ENCODE measurements at regions not wholly inside any gene's neighbourhood (a gene's known extent, or its start where the extent isn't known, plus 50 kb on each side); places are given as distances from the start of the nearest gene placed in this dataset.

DNA sequence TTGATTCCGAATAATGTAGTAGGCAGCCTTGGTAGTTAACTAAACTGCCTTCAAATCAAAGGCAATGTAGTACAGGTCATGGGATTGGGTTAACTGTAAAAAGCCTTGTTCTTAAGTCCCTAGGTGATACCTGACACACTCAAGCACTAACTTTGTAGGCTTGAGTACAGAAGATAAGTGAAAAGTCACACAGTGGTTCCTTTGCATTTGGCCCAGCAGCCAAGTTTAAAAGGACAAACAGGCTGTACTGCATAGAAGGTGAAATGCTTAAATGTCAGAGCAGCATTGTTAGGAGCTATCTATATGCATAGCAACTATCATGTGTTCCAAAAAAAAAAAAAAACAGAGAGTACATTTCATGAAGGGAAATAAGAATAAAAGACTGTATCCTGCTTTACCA is 178.4 kb downstream of the ATOH1 start:
- DNase-seq (ENCODE audit: insufficient read length, low spot score) (no peak), FAIRE-seq (no peak)
- TF ChIP-seq, protein P1, sequence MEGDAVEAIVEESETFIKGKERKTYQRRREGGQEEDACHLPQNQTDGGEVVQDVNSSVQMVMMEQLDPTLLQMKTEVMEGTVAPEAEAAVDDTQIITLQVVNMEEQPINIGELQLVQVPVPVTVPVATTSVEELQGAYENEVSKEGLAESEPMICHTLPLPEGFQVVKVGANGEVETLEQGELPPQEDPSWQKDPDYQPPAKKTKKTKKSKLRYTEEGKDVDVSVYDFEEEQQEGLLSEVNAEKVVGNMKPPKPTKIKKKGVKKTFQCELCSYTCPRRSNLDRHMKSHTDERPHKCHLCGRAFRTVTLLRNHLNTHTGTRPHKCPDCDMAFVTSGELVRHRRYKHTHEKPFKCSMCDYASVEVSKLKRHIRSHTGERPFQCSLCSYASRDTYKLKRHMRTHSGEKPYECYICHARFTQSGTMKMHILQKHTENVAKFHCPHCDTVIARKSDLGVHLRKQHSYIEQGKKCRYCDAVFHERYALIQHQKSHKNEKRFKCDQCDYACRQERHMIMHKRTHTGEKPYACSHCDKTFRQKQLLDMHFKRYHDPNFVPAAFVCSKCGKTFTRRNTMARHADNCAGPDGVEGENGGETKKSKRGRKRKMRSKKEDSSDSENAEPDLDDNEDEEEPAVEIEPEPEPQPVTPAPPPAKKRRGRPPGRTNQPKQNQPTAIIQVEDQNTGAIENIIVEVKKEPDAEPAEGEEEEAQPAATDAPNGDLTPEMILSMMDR (IDR thresholded peaks at IDR 0.05; ENCODE audit: insufficient read depth, missing control alignments): no peak

GRCh38 chr4:94011190-94011589 is 182.6 kb downstream of the ATOH1 start:
- DNase-seq (ENCODE audit: insufficient read length, low spot score): no peak
- no peak for FAIRE-seq

DNA sequence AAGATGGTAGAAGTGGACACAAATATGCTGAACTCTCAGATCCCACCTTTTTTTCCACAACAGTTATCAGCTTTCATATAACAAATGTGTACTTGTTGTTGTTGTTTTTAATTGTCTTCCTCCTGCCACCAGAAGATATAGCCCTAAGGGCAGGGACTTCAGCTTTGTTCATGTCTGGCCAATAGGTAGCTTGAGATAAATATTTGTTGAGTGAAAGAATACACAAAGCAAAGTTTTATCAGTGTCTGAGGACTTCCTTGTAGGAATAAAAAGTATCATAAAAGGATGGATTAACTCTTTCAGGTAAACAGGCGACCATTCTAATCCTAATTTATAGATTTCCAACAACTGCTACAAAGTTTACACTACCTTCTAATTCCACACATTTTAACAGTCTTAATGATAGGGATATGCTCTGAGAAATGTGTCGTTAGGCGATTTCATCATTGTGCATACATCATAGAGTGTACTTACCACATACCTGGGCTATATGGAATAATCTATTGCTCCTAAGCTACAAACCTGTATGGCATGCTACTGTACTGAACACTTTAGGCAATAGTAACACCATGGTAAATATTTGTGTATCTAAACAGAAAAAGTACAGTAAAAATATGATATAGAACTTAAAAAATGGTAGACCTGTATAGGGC is 186.1 kb downstream of the ATOH1 start:
- FAIRE-seq: no peak
- no peak for DNase-seq (ENCODE audit: insufficient read length, low spot score)
- TF ChIP-seq, protein P1 (IDR thresholded peaks at IDR 0.05; ENCODE audit: insufficient read depth, missing control alignments): no peak

More at GRCh38 chr4:94011190-94011589, 182.6 kb downstream of the ATOH1 start:
- TF ChIP-seq, protein P1 (IDR thresholded peaks at IDR 0.05; ENCODE audit: insufficient read depth, missing control alignments): no peak

DNA sequence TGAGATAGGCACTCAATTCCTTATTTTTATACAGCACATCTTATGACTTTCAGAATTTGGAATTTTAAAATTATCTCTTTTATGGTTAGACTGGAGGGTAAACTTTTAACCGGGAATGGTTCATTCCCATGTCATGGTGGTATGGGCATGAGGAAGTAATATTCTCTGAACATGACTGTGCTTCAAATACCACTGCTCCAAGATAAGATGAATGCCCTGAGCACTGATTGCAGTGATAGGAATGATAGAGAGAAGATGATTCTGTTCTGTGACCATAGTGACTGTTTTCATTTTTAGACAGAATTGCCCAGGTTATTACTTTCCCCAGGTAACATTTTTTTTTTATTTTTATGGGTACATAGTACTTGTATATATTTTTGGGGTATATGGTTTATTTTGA is 187.4 kb downstream of the ATOH1 start:
- FAIRE-seq (no peak), DNase-seq (ENCODE audit: insufficient read length, low spot score) (no peak)
- TF ChIP-seq, protein P1 (IDR thresholded peaks at IDR 0.05; ENCODE audit: insufficient read depth, missing control alignments): no peak

DNA sequence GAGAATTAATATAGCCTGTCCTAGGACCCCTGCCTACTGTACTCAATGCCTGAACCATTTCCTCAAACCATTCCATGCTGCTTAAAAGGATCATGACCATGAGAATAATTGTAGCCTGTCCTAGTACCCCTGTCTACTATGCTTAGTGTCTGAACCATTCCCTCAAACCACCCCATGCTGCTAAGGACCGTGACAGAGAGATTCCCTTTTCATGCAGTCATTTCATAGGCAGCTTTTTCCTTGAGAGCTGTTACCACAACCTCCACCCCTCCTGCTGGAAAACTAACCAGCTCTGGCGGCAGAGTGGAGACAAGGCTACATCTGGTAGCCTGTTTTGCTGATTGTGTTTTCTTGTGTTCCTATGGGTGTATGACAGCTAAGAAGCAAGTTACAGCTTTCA is 174.9 kb upstream of the SMARCAD1 start:
- no peak for FAIRE-seq
- TF ChIP-seq, protein P1 (IDR thresholded peaks at IDR 0.05; ENCODE audit: insufficient read depth, missing control alignments): no peak
- DNase-seq (ENCODE audit: insufficient read length, low spot score): no peak

- DNase-seq (ENCODE audit: insufficient read length, low spot score) (no peak), FAIRE-seq (no peak)
- TF ChIP-seq, protein P1 (IDR thresholded peaks at IDR 0.05; ENCODE audit: insufficient read depth, missing control alignments): no peak
Observed at GRCh38 chr4:94036964-94037363, 170.7 kb upstream of the SMARCAD1 start.

- FAIRE-seq (no peak), DNase-seq (ENCODE audit: insufficient read length, low spot score) (no peak)
- TF ChIP-seq, protein P1 (IDR thresholded peaks at IDR 0.05; ENCODE audit: insufficient read depth, missing control alignments): no peak
Observed at GRCh38 chr4:94038195-94038594, 169.5 kb upstream of the SMARCAD1 start.

All from D721Med (cell line).